ENCODE measurements at regions not wholly inside any gene's neighbourhood (a gene's known extent, or its start where the extent isn't known, plus 50 kb on each side); places are given as distances from the start of the nearest gene placed in this dataset.

- no peak overlapping the region for H3K4me3 ChIP-seq (ENCODE audit: low read depth, low read length)
- no peaks in the 10 kb centered on the region for H3K36me3 ChIP-seq (ENCODE audit: control insufficient read depth, insufficient read depth, low read length)
- DNase-seq (ENCODE audit: low read depth) = no peak
- TF ChIP-seq, protein P1, sequence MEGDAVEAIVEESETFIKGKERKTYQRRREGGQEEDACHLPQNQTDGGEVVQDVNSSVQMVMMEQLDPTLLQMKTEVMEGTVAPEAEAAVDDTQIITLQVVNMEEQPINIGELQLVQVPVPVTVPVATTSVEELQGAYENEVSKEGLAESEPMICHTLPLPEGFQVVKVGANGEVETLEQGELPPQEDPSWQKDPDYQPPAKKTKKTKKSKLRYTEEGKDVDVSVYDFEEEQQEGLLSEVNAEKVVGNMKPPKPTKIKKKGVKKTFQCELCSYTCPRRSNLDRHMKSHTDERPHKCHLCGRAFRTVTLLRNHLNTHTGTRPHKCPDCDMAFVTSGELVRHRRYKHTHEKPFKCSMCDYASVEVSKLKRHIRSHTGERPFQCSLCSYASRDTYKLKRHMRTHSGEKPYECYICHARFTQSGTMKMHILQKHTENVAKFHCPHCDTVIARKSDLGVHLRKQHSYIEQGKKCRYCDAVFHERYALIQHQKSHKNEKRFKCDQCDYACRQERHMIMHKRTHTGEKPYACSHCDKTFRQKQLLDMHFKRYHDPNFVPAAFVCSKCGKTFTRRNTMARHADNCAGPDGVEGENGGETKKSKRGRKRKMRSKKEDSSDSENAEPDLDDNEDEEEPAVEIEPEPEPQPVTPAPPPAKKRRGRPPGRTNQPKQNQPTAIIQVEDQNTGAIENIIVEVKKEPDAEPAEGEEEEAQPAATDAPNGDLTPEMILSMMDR (IDR thresholded peaks at IDR 0.05; ENCODE audit: insufficient read depth, low read length, poor library complexity, severe bottlenecking) = no peak
- no peaks in the 10 kb centered on the region for H3K27me3 ChIP-seq (ENCODE audit: control insufficient read depth, insufficient read depth, low read length)
Observed at GRCh38 chr12:67820694-67821093, 168.6 kb upstream of the IFNG-AS1 start.

GRCh38 chr12:67822826-67823225 lies 166.4 kb upstream of the IFNG-AS1 start:
- no peak for DNase-seq (ENCODE audit: low read depth)
- Histone ChIP-seq H3K4me3 (ENCODE audit: low read depth, low read length) (no peak overlapping the region), H3K36me3 (ENCODE audit: control insufficient read depth, insufficient read depth, low read length) (no peaks in the 10 kb centered on the region), H3K27me3 (ENCODE audit: control insufficient read depth, insufficient read depth, low read length) (no peaks in the 10 kb centered on the region)
- TF ChIP-seq, protein P1 (IDR thresholded peaks at IDR 0.05; ENCODE audit: insufficient read depth, low read length, poor library complexity, severe bottlenecking) = no peak

GRCh38 chr12:67826148-67826547 lies 163.1 kb upstream of the IFNG-AS1 start:
- Histone ChIP-seq H3K4me3 (ENCODE audit: low read depth, low read length) (no peak overlapping the region), H3K27me3 (ENCODE audit: control insufficient read depth, insufficient read depth, low read length) (no peaks in the 10 kb centered on the region), H3K36me3 (ENCODE audit: control insufficient read depth, insufficient read depth, low read length) (no peaks in the 10 kb centered on the region)
- no peak for DNase-seq (ENCODE audit: low read depth)
- TF ChIP-seq, protein P1 (IDR thresholded peaks at IDR 0.05; ENCODE audit: insufficient read depth, low read length, poor library complexity, severe bottlenecking) = no peak

DNA sequence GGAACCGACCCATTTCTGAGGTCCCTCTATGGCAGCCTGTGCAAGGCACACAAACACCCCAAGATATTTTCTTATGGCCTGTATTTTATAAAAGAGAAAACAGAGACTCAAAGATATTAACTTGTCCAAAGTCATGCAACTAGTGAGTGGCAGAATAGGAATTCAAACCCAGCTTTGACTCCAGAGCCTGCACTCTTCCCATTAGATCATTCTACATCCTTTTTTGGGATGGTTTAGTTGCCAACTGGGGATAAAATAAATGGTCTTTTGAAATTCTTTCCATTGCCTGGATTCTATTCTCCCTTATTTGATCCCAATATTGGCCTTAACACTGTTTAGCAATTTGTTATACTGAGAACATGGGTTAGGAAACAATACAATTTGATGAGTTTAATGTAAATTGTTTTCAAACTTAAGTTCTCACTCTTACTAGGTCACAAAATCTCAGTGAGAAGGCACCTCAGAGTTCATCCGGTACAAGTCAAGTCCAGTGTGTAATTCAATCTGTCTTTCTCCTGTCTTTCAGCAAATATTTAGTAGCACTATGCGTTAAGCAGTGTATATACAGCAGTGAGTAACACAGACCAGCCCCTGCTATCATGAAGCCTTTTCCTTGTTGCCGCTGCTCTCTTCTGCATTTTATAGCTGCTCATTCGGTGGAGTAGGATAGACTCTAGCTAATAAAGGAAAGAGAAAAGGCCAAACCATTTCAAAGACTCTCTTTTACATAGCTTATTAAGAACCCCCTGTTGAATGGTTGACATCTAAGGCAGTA lies 162.1 kb upstream of the IFNG-AS1 start:
- H3K4me3 ChIP-seq (ENCODE audit: low read depth, low read length) = peak overlapping the region; percentile 35
- no peak for DNase-seq (ENCODE audit: low read depth)
- TF ChIP-seq, protein P1 (IDR thresholded peaks at IDR 0.05; ENCODE audit: insufficient read depth, low read length, poor library complexity, severe bottlenecking) = no peak
- H3K27me3 ChIP-seq (ENCODE audit: control insufficient read depth, insufficient read depth, low read length) = no peaks in the 10 kb centered on the region
- no peaks in the 10 kb centered on the region for H3K36me3 ChIP-seq (ENCODE audit: control insufficient read depth, insufficient read depth, low read length)

- peak; percentile 96 for DNase-seq (ENCODE audit: low read depth)
- no peaks in the 10 kb centered on the region for H3K27me3 ChIP-seq (ENCODE audit: control insufficient read depth, insufficient read depth, low read length)
- TF ChIP-seq, protein P1 (IDR thresholded peaks at IDR 0.05; ENCODE audit: insufficient read depth, low read length, poor library complexity, severe bottlenecking) = no peak
Observed at GRCh38 chr12:67827820-67828383, 161.3 kb upstream of the IFNG-AS1 start.

More at GRCh38 chr12:67827820-67828383, 161.3 kb upstream of the IFNG-AS1 start:
- Histone ChIP-seq H3K36me3 (ENCODE audit: control insufficient read depth, insufficient read depth, low read length) (no peaks in the 10 kb centered on the region), H3K4me3 (ENCODE audit: low read depth, low read length) (peak overlapping the region; percentile 35)
